HS-27A (cell line): ENCODE measurements at regions not wholly inside any gene's neighbourhood (a gene's known extent, or its start where the extent isn't known, plus 50 kb on each side); places are given as distances from the start of the nearest gene placed in this dataset.

Experiments
- DNase-seq: peaks from one replicate; pipeline ENCODE4 v3.0.0-alpha.2; 2012; ENCODE audit warnings: low read depth, missing footprints

DNA sequence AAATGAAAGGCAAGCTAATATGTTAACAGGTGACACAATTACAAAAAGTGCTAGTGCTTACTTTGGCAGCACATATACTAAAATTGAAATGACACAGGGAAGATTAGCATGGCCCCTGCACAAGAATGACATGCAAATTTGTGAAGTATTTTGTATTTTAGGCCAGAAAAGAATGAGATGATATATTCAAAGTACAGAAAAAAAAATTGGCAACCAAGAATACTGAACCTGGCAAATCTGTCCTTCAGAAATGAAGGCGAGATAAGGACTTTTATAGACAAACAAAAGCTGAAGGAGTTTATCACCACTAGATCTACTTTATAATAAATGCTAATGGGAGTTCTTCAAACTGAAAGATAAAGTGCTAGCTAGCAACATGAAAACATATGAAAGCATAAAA is 350.0 kb upstream of the POU3F1 start:
- no peak for DNase-seq

DNA sequence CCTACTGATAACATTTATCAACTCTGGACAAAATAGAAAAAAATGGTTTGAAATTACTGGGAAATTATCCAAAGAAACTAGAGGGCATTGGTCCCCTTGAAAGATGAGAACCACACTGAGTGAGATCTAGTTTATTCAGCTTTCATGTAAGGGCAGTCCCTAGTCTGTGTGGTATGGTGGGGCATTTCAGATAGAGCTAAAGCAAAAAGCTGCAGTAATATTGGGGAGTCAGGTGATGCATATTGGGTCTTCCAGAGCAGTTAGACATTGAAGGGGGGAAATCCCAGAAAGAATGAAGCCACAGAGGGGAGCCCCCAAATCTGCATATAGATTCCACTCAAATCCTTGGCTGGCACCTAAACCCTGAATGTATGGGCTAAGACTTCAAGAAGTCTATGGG is 347.7 kb upstream of the POU3F1 start:
- no peak for DNase-seq

DNA sequence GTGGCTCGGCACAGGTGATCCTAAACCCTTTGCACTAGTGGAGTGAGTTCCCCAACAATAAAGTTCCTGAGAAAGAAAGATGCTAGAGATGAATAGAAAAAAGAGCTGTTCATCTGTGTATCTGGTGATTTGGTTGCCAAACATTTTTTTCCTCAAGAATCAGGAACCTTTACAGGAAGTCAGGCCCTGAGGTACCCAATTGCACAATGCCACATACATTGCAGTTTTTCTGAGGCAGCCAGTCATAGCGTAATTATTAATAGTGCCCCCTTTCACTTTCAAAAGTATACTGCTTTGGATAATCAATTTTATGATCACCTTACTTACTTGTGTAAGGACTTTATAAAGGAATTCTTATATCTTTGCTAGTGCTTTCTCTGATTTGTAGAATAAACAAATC is 346.3 kb upstream of the POU3F1 start:
- DNase-seq: no peak

DNA sequence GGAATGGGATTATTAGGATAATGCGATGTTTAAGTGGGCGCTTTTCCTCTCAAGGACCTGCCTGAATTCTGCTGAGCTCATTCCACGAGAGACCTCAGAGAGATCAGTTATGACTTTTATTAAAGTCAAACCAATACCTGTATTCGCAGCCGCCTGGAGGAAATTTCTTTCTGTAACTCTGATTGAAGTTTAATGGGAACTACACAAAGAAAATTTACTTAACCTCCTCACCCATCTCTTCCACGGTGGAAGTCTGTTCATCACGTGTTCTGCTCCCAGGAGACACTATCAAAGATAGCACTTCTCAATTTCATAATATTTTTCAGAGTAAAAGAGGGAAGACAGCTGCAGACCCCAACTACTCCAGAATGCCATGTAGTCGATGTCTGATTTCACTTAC is 334.7 kb upstream of the POU3F1 start:
- DNase-seq: no peak

DNA sequence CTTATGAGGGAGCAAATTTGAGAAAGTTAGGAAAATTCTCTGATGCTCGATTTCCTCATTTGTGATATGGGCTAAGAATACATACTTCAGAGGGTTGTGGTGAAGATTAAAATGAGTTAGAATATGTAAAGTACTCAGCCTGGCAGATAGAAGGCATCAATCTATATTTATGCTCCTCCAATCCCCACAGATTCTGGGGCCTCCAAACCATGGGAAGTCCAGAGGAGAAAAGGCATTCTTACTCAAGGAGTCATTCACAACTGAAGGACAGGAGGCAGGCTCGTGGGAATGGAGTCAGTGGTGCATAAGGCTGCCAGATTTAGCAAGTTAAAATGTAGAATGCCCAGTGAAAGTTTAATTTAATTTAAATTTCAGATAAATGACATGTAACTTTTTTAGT is 330.0 kb upstream of the POU3F1 start:
- DNase-seq: no peak

DNA sequence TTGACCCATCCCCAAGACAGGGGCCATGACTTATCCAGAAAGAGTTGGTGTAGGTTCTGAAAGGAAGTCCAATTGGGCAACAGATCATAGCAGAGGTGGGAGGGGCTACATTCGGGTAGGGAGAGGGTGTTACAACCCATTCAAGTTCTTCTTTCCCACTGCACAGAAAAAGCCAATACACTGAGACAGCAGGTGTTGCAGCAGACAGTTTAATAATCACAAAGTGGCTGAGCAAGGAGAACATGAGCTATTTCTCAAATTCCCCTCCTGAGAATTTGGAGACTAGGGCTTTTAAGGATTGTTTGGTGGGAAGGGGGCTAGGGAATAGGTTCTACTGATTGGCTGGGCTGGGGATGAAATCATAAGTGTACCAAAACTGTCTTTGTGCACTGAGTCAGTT is 328.4 kb upstream of the POU3F1 start:
- no peak for DNase-seq

DNA sequence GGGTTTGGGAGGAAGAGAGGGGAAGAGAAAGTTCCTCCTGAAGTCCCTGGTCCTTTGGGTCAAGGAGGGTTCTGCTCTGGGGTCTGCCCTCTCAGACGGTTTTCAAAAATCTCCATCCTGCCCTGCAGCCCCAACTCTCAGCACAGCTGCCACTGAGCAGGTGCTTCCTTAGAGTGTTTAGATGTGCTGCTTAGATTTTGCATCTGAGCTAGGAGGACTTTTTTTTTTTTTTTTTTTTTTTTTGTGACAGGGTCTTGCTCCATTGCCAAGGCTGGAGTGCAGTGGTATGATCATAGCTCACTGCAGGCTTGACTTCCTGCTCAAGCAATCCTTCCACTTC is 324.9 kb upstream of the POU3F1 start:
- no peak for DNase-seq

DNA sequence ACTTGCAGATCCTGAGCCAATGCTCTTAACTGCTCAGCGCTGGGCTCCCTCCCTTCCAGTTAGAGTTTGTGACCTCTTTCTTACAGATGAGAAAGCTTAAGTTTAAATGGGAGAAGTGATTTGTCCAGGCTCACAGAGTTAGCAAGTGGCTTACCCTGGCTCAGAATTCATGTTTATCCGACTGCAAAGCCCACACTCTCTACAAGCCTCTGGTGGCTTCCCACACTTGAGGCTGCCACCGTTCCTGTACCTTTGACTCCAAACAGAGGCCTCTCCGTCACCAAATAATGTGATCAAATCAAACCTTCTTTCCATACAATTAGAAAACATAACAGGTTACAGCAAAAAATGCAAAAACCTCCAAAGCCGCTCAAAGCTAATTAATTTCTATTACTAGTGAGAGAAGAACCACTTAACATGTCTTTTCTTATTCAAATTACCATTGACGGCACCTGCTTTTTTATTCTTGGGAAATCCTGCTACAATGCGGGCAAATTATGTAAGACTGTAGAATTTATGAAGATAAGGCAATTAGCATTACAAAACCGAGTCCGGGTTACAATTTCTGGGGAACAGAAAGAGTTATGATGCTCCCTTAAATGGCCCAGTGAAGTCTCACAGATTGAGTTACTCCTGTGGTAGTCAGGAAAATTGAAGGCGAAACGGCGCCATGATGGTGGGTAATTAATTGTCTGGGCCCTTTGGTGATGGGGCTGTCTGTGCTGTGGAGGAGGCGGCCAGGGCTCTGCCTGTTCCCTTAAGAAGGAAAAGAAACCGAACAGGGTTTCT is 324.3 kb upstream of the POU3F1 start:
- no peak for DNase-seq

DNA sequence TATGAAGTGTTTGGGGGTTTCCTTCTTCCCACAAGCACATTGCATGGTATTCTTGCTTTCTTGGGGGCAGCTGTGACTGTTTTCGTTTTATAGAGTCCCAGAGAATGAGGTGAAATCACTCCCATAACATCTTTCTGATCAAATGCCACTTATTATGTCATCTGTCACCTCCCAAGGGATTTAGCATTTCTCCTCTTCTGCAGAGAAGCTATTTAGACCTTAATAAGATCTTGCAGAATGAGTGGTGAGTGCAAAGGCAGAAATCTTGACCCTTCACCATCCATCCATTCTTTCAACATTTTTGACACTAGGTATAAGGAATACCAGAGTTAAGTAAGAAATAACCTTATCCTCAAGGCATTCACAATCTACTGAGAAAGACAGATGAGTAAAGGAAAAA is 318.6 kb upstream of the POU3F1 start:
- DNase-seq: no peak

DNA sequence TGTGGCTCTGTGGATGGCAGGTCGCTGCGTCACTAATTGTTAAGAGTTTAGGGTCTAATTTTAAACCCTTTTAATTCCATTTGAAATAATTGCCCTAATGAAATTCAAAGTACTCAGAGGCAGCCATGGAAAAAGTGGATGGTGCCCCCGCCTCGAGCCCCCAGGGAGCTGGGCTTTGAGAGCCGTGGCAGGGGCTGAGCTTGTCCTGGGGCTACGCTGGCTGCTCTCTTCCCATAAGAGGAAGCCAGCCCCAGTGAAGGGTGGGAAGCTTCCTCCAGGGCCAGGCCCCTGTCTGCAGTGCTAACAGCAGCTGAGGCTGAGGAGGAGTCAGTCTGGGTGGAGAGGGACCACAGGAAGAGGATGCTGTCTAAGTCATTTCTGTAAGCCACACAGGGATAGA is 315.0 kb upstream of the POU3F1 start:
- DNase-seq: no peak

DNA sequence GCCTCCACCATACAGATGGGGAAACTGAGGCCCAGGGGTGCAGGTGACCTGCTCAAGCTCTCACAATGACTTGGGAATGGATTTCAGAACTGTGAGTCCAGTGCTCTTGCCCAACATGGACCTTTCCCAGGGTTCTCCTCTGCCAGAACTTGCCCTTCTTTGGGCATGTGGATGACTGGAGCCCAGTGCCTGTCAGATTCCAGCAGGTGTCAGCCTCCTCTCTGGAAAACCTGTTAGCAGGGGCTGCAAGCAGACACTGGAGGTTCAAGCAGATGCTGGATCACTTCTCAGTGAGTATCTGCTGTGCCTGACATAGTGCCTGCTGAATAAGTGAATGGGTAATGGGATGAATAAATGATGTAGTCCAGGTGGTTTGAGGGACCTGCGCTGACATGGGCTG is 314.2 kb upstream of the POU3F1 start:
- no peak for DNase-seq

DNA sequence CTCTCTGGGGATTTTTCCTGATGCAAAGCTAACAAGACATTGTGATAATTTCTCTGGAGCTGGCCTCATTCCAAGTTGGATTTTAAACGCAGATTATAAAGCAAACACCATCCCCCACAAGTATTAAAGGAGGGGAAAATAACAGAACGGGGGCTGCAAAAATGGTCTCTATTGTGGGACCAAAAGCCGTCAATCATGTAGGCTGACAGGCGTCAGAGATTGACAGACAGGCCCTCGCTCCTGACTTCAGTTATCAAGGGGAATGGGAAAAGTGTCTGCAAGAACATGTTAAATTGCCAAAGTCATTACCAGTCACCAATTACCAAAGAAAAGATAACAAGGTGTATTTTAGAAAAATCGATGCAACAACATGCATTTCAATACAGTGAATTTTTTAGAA is 307.4 kb upstream of the POU3F1 start:
- DNase-seq: no peak

DNA sequence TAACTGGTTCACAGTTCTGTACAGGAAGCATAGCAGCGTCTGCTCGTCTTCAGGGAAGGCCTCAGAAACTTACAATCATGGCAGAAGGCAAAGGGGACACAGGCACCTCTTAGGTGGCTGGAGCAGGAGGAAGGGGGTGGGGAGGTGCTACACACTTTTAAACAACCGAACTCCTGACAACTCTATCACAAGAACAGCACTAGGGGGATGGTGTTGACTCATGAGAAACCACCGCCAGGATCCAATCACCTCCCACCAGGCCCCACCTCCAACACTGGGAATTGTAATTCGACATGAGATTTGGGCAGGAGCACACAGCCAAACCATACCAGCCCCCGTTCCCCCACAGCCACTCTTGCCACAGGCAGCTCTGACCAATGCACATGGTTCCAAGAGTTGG is 306.3 kb upstream of the POU3F1 start:
- no peak for DNase-seq

DNA sequence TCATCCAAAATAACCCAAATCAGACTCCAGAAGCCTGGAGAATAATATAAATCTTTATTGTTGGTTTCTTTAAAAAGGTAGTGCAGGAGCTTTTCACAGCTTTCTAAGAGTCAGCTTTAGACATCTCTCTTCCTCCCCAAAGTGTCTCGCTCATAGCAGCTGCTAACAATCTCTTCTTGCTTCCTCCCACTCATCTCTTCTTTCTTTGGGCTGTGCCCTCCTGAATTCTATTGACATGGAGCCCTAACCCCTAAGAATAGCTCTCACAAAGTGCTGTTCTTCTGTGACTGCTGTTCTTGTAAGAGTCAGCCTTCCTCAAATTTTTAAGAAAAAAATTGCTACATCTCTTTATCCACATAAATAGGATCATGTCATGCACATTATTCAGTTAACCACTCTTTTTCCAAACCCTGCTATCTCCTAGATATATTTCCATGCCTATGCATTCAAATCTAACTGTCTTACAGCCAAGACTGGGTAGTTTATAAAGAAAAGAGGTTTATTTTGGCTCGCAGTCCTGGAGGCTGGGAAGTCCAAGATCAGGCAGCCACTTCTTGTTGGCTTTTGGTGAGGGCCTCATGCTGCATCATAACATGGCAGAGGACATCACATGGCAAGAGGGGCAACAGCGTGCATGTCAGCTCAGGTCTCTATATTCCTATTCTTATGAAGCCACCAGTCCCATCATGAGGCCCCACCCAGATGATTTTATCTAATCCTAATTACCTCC is 301.0 kb upstream of the POU3F1 start:
- DNase-seq: no peak

DNA sequence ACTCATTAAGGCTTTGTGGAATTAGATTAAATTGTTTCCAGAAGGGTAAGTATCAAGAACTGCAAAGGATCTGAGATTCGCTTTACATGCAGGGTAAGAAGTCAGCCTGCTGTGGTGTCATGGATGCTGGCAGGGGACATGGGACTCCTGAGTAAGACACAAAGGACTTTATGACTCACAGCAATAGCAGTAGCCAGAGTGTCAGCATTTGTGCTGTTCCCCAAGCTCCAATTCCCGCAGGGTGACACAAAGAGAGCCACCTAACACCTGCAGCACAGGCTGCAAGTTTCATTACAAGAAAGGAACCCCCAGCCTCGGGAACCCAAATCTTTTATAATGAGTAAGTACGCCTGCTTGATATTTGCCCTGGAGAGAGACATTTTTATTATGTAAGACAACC is 298.1 kb upstream of the POU3F1 start:
- no peak for DNase-seq

DNA sequence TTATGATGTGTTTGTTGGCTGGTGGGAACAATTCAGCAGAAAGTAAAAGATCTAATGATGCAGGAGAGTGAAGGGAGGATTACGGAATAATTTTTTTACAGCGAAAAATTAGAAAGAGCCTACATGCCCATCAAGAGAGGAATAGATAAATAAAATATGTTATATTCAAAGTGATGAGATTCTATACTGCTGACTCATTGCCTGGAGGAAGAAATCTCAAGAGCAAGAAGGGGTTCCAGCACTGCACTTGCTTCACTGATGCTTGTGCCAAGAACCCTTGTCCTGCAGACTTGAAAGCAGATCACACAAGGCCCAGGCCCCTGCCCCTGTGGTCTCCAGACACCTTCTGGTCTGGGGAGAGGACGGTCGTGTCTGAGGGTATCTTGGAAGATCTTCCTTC is 295.1 kb upstream of the POU3F1 start:
- no peak for DNase-seq

DNA sequence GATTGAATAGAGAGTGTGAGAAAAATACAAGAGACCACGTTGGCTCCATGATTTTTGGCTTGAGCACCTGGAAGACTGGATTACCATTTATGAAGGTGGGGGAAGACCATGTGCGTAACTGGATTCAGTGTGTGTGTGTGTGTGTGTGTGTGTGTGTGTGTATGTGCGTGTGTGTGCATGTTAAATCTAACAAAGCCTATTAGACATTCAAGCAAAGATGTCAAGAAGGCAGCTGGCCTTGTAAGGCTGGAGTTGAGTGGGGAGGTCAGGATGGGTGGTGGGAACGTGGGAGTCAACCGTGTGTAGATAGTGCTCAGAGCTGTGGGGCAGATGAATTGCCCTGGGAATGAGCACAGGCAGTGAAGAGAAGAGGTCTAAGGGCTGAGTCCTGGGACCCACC is 293.8 kb upstream of the POU3F1 start:
- DNase-seq: no peak

DNA sequence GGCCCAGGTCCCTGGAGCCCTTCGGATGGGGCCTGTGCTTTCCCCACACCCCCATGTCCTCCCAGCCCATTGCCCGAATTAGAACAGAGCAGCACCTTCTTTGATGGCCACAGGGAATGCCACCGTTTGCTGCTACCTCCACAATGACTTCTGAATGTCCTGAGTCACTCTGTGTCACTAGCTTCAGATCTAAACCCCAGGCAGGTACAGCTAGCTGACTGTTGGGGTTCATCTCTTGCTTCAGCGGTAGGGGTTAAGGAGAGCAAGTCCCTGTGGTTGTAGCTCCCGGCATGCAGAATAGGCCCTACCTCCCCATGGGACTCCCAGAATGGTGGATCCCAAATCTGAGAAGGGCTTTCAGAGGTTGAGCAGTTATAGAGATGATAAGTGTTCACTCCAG is 291.1 kb upstream of the POU3F1 start:
- no peak for DNase-seq

DNA sequence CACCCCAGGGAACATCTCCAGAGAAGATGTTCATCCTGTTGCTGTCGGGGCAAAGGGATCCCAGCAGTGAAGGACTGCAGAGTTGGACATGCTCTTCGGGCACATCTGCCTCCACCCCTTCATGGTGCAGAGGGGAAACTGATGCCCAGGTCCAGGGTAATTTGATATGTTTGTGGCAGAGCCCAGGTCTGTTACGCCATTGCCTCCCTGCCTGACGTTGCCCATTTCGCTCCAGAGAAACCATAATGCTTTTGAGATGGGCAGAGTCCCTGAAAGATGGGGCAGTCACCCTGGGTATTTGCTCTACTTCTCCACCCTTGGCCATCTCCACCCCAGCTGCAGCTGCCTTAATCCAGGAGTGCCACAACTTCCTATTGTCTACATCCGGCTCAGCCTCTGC is 290.4 kb upstream of the POU3F1 start:
- no peak for DNase-seq

DNA sequence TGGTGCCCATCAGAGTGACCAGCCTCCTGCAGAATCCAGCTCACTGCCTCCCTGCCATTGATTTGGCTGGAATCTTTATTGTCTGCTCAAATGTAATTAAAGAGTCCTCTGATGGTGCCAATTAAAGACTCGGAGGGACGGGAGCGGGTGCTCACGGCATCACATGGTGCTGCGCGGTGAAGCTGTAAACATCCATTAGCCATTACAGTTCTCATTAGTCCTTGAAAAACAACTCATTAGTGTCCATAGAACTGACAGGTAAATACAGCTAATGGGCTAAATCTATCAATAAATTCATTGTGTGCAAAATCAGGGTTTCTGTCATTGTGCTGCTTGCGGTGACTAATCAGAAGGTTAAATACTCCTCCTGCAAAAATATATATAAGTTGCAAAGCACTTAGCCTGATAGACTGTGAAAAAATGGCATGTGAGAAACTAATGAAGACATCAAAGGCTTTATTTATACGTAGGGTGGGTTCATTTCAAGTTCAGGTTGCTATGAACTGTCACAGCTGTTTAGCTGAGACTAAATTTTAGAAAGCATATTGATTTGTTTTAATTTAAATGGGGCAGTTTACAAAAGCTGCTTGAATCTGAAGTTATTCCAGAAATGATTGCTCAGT is 289.8 kb upstream of the POU3F1 start:
- no peak for DNase-seq

DNA sequence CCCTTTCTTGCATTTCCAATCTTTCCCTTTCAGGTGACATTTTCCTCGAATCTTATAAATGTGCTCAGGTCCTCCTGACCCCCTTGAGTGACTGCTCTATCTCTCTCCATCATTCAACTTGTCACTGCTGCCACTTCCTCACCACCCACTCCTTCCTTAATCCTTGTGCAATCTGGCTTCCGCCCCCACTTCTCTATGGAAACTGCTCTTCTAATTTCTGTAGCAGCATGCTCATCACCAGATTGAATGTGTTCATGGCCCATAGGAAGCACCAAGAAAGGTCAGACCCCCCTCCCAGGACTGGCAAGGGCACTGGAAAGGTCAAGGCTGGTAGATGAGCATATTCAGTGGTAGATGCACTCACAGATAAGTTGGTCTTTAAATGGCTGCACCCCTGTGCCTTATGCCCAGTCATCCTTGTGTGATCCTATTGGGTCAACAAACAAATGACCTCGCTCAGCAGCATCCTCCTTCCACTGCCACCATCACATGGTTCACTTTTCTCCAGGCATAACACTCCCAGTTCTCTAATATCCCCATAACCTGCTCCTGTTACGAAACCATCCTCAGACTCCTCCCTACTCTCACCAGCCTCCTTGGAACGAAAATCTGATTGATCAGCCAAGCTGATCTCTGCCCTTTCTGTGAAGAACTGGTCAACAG is 288.5 kb upstream of the POU3F1 start:
- DNase-seq: no peak

DNA sequence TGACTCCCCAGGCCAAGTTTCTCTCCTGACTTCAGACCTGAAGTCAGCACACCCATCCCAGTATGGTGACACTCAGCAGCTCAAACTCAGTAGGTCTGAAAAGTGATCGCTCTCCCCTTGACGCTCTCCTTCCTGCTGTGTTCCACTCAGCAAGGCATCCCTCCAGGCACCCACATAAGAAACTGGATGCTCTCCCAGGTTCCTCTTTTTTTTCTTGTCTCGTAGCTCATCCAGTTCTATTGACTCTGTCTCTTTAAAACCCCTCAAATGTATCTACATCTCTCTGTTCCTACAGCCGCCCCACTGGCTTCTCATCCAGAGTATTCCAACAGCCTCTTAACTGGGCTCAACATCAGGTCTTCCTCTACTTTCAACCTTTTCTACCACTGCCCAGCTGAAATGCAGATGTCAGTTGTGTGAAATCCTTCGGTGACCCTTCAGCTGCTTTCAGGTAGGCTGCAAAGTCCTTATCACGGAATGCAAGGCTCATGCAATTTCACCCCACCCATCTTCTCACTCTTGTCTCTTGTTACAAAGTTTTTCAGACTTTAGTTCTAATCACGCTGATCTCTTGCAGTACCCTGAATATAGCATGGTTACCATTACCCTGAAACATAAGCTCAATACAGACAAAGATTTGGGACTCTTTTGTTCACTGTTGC is 286.2 kb upstream of the POU3F1 start:
- DNase-seq: no peak
